ENCODE measurements at regions not wholly inside any gene's neighbourhood (a gene's known extent, or its start where the extent isn't known, plus 50 kb on each side); places are given as distances from the start of the nearest gene placed in this dataset.
"Not testable (repeated sequence)": the region's sequence is repeated elsewhere in the genome, so short reads cannot be mapped to it uniquely, and the experiment has no call there.

DNA sequence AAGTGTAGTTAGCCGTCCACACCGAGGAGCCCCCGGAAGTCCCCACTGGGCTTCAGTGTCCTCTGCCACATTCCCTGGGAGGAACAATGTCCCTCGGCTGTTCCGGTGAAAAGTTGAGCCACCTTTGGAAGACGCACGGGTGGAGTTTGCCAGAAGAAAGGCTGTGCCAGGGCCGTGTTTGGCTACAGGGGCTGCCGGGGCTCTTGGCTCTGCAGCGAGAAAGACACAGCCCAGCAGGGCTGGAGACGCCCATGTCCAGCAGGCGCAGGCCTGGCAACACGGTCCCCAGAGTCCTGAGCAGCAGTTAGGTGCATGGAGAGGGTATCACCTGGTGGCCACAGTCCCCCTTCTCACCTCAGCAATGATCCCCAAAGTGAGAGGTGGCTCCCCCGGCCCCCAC is 5486.2 kb upstream of the TPTE start:
- H3K27ac ChIP-seq (ENCODE audit: insufficient read depth, low read length); BruUV-seq (replicated peaks); H3K23ac ChIP-seq (ENCODE audit: low read depth, low read length); H2BK15ac ChIP-seq (ENCODE audit: low read depth, low read length); intact Hi-C loops (cut with micrococcal nuclease); dilution Hi-C loops (cut with HindIII; ENCODE audit: low sequenced_read_pairs, unreplicated experiment); H2AK5ac ChIP-seq (ENCODE audit: low read depth, low read length); H2AFZ ChIP-seq (replicated peaks; ENCODE audit: low read length, poor library complexity); H3K56ac ChIP-seq (ENCODE audit: extremely low read depth, insufficient read depth, low read length); H3K18ac ChIP-seq (ENCODE audit: low read depth, low read length); H3K4me3 ChIP-seq (ENCODE audit: insufficient read depth, low read depth, low read length); H2AK9ac ChIP-seq (replicated peaks; ENCODE audit: low read depth, low read length, poor library complexity); H2BK5ac ChIP-seq (ENCODE audit: low read depth, low read length, poor library complexity, severe bottlenecking); H3K36me3 ChIP-seq (ENCODE audit: control insufficient read depth, insufficient read depth, low read length); H3K9me1 ChIP-seq (ENCODE audit: insufficient read depth, low read length); H4K91ac ChIP-seq (ENCODE audit: insufficient read depth, low read depth, low read length); H2BK20ac ChIP-seq (ENCODE audit: low read depth, low read length); H4K5ac ChIP-seq (ENCODE audit: low read depth, low read length); H3K4ac ChIP-seq (ENCODE audit: low read depth, low read length); H3K14ac ChIP-seq (replicated peaks; ENCODE audit: low read depth, low read length); H3K9ac ChIP-seq (ENCODE audit: low read depth, low read length); H3K9me3 ChIP-seq (ENCODE audit: control insufficient read depth, insufficient read depth, low read length); H3K4me2 ChIP-seq (ENCODE audit: low read depth, low read length); POLR2A ChIA-PET (ENCODE audit: unreplicated experiment); CTCF ChIA-PET; H3K4me1 ChIP-seq (ENCODE audit: control insufficient read depth, insufficient read depth, low read length); in situ Hi-C loops (cut with MboI; ENCODE audit: low sequenced_read_pairs); DNase-seq; H4K8ac ChIP-seq (ENCODE audit: low read depth in 2 of 2, low read length in 2 of 2); ATAC-seq (ENCODE audit: low read depth); H2BK120ac ChIP-seq (ENCODE audit: low read depth, low read length); H3K27me3 ChIP-seq (ENCODE audit: control insufficient read depth, insufficient read depth, low read length); H3K79me1 ChIP-seq (ENCODE audit: low read depth in 1 of 2, low read length in 2 of 2); H4K20me1 ChIP-seq (ENCODE audit: insufficient read depth, low read length): not testable (repeated sequence)
- WGBS, 2 experiments (ENCODE audit: extremely low coverage in 2 of 2, insufficient read length in 1 of 2), result no CpG with 5 or more reads among the region's 14 CpGs

GRCh38 chr21:5035587-5035986 is 5485.8 kb upstream of the TPTE start:
- intact Hi-C loops (cut with micrococcal nuclease); H4K8ac ChIP-seq (ENCODE audit: low read depth in 2 of 2, low read length in 2 of 2); dilution Hi-C loops (cut with HindIII; ENCODE audit: low sequenced_read_pairs, unreplicated experiment); POLR2A ChIA-PET (ENCODE audit: unreplicated experiment); H3K27me3 ChIP-seq (ENCODE audit: control insufficient read depth, insufficient read depth, low read length); H2AK5ac ChIP-seq (ENCODE audit: low read depth, low read length); CTCF ChIA-PET; H4K91ac ChIP-seq (ENCODE audit: insufficient read depth, low read depth, low read length); H3K23ac ChIP-seq (ENCODE audit: low read depth, low read length); H3K4ac ChIP-seq (ENCODE audit: low read depth, low read length); H3K4me1 ChIP-seq (ENCODE audit: control insufficient read depth, insufficient read depth, low read length); ATAC-seq (ENCODE audit: low read depth); H2BK5ac ChIP-seq (ENCODE audit: low read depth, low read length, poor library complexity, severe bottlenecking); H4K5ac ChIP-seq (ENCODE audit: low read depth, low read length); H3K27ac ChIP-seq (ENCODE audit: insufficient read depth, low read length); DNase-seq; H3K9ac ChIP-seq (ENCODE audit: low read depth, low read length); H2AK9ac ChIP-seq (replicated peaks; ENCODE audit: low read depth, low read length, poor library complexity); H3K14ac ChIP-seq (replicated peaks; ENCODE audit: low read depth, low read length); H2AFZ ChIP-seq (replicated peaks; ENCODE audit: low read length, poor library complexity); H3K56ac ChIP-seq (ENCODE audit: extremely low read depth, insufficient read depth, low read length); H3K79me1 ChIP-seq (ENCODE audit: low read depth in 1 of 2, low read length in 2 of 2); H2BK15ac ChIP-seq (ENCODE audit: low read depth, low read length); H3K9me1 ChIP-seq (ENCODE audit: insufficient read depth, low read length); BruUV-seq (replicated peaks); H3K9me3 ChIP-seq (ENCODE audit: control insufficient read depth, insufficient read depth, low read length); in situ Hi-C loops (cut with MboI; ENCODE audit: low sequenced_read_pairs); H2BK120ac ChIP-seq (ENCODE audit: low read depth, low read length); H4K20me1 ChIP-seq (ENCODE audit: insufficient read depth, low read length); H3K18ac ChIP-seq (ENCODE audit: low read depth, low read length); H2BK20ac ChIP-seq (ENCODE audit: low read depth, low read length); H3K4me2 ChIP-seq (ENCODE audit: low read depth, low read length); H3K36me3 ChIP-seq (ENCODE audit: control insufficient read depth, insufficient read depth, low read length); H3K4me3 ChIP-seq (ENCODE audit: insufficient read depth, low read depth, low read length): not testable (repeated sequence)
- no CpG with 5 or more reads among the region's 9 CpGs for WGBS, 2 experiments (ENCODE audit: extremely low coverage in 2 of 2, insufficient read length in 1 of 2)

Data from IMR-90 (cell line).